GM18526 (cell line): ENCODE measurements at regions not wholly inside any gene's neighbourhood (a gene's known extent, or its start where the extent isn't known, plus 50 kb on each side); places are given as distances from the start of the nearest gene placed in this dataset.

Source experiments
- POLR2A ChIP-seq: IDR thresholded peaks from 3 replicates; pipeline ENCODE4 v1.6.1; 2011; ENCODE audit not compliant: insufficient read length; ENCODE audit errors: extremely low read depth

- no peak for TF ChIP-seq POLR2A
These were observed 77.7 kb upstream of the SNX2 start for GRCh38 chr5:122697191-122697590.

- TF ChIP-seq POLR2A, result no peak
These were observed 75.7 kb upstream of the SNX2 start for GRCh38 chr5:122699201-122699600.

- TF ChIP-seq POLR2A, result peak; percentile 39
These were observed 73.0 kb upstream of the SNX2 start for GRCh38 chr5:122701640-122702523.

- no peak for TF ChIP-seq POLR2A
These were observed 72.4 kb upstream of the SNX2 start for GRCh38 chr5:122702524-122702875.

GRCh38 chr5:122703203-122703602, 71.7 kb upstream of the SNX2 start:
- TF ChIP-seq POLR2A, result no peak

GRCh38 chr5:122704247-122705036, 70.4 kb upstream of the SNX2 start:
- no peak for TF ChIP-seq POLR2A

- no peak for TF ChIP-seq POLR2A
These were observed 69.0 kb upstream of the SNX2 start for GRCh38 chr5:122705851-122706250.

- no peak for TF ChIP-seq POLR2A
These were observed 67.1 kb upstream of the SNX2 start for GRCh38 chr5:122707796-122708195.

GRCh38 chr5:122713041-122713440, 61.8 kb upstream of the SNX2 start:
- no peak for TF ChIP-seq POLR2A

- no peak for TF ChIP-seq POLR2A
These were observed 59.8 kb upstream of the SNX2 start for GRCh38 chr5:122715095-122715494.

GRCh38 chr5:122718611-122719010, 56.3 kb upstream of the SNX2 start:
- no peak for TF ChIP-seq POLR2A

- no peak for TF ChIP-seq POLR2A
These were observed 54.7 kb upstream of the SNX2 start for GRCh38 chr5:122719991-122720746.

GRCh38 chr5:122721127-122721526, 53.8 kb upstream of the SNX2 start:
- no peak for TF ChIP-seq POLR2A

- TF ChIP-seq POLR2A, result no peak
These were observed 52.5 kb upstream of the SNX2 start for GRCh38 chr5:122722341-122722740.

GRCh38 chr5:122723606-122724352, 51.1 kb upstream of the SNX2 start:
- no peak for TF ChIP-seq POLR2A
